MM.1S (cell line): ENCODE measurements at regions not wholly inside any gene's neighbourhood (a gene's known extent, or its start where the extent isn't known, plus 50 kb on each side); places are given as distances from the start of the nearest gene placed in this dataset.

Source experiments
- EZH2 ChIP-seq: fragments of 300-600 bp; sonication (generic); optimal IDR thresholded peaks from 2 replicates; pipeline ENCODE3; 2017; ENCODE audit warnings: low read depth, mild to moderate bottlenecking, antibody characterized with exemption, low read length, mixed read lengths
- EZH2phosphoT487 ChIP-seq: fragments of 300-600 bp; sonication (generic); IDR thresholded peaks from 2 replicates; pipeline ENCODE4 v1.6.1; 2018; ENCODE audit warnings: antibody characterized with exemption, low read length
- TF ChIP-seq, protein P1 (sequence below): fragments of 300-600 bp; sonication (generic); IDR thresholded peaks from 2 replicates; pipeline ENCODE4 v1.5.1; 2016; ENCODE audit warnings: antibody characterized with exemption, low read length, mixed read lengths

DNA sequence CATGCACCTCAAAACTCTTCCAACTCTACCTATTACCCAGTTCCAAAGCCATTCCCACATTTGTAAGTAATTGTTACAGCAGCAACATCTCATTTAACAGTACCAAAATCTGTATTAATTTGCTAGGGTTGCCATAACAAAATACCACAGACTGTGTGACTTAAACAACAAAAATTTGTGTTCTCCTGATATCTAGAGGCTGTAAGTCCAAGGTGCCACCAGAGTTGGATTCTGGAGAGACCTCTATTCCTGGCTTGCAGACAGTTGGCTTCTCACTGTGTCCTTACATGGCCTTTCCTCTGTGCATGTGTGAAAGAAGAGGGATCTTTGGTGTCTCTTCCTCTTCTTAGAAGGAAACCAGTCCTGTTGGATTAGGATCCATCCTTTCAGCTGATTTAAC is 203.8 kb upstream of the PIK3R1 start:
- TF ChIP-seq, protein P1, sequence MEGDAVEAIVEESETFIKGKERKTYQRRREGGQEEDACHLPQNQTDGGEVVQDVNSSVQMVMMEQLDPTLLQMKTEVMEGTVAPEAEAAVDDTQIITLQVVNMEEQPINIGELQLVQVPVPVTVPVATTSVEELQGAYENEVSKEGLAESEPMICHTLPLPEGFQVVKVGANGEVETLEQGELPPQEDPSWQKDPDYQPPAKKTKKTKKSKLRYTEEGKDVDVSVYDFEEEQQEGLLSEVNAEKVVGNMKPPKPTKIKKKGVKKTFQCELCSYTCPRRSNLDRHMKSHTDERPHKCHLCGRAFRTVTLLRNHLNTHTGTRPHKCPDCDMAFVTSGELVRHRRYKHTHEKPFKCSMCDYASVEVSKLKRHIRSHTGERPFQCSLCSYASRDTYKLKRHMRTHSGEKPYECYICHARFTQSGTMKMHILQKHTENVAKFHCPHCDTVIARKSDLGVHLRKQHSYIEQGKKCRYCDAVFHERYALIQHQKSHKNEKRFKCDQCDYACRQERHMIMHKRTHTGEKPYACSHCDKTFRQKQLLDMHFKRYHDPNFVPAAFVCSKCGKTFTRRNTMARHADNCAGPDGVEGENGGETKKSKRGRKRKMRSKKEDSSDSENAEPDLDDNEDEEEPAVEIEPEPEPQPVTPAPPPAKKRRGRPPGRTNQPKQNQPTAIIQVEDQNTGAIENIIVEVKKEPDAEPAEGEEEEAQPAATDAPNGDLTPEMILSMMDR: no peak
- TF ChIP-seq EZH2 (no peak), EZH2phosphoT487 (no peak)
